OCI-LY7 (cell line): ENCODE measurements at regions not wholly inside any gene's neighbourhood (a gene's known extent, or its start where the extent isn't known, plus 50 kb on each side); places are given as distances from the start of the nearest gene placed in this dataset.

ENCODE experiments used
- BruUV-seq: library from RNA; stranded (reverse); fragments of 400-500 nt; replicated peaks from 2 replicates; lab custom pipeline; 2021; lab: Mats Ljungman, UMichigan
- CTCF ChIA-PET: fragments of 300-600 bp; sonication (Branson Sonifier 250); formaldehyde crosslinking; loops from one replicate; lab custom pipeline; 2022; ENCODE audit warnings: antibody characterized with exemption; ENCODE audit not compliant: unreplicated experiment; lab: Charles Lee
- POLR2A ChIA-PET: fragments of 300-600 bp; sonication (Branson Sonifier 250); formaldehyde crosslinking; loops from one replicate; lab custom pipeline; 2022; ENCODE audit warnings: antibody characterized with exemption; lab: Charles Lee
- DNase-seq: peaks from one replicate; pipeline ENCODE4 v3.0.0-alpha.2; 2015; ENCODE audit warnings: low spot score
- H2AFZ ChIP-seq: fragments of 200-600 bp; sonication (generic), shearing (Covaris generic); 2 replicates; pipeline ENCODE4 v1.6.1; 2014; ENCODE audit warnings: mild to moderate bottlenecking, antibody characterized with exemption, low read length, moderate library complexity
- H3K27ac ChIP-seq: fragments of 200-600 bp; sonication (generic); 2 replicates; pipeline ENCODE4 v1.5.1; 2014; ENCODE audit warnings: mixed run types, low read depth, mild to moderate bottlenecking, moderate library complexity, low read length, inconsistent platforms; ENCODE audit not compliant: poor library complexity, severe bottlenecking
- H3K36me3 ChIP-seq: fragments of 200-600 bp; sonication (generic); 2 replicates; pipeline ENCODE4 v1.6.1; 2014; ENCODE audit warnings: mild to moderate bottlenecking, antibody characterized with exemption, low read length, moderate library complexity, mixed read lengths; ENCODE audit not compliant: insufficient read depth
- H3K4me1 ChIP-seq: fragments of 200-600 bp; sonication (generic); 2 replicates; pipeline ENCODE4 v1.5.1; 2014; ENCODE audit warnings: mild to moderate bottlenecking, low read length; ENCODE audit not compliant: insufficient read depth, poor library complexity, severe bottlenecking
- H3K4me2 ChIP-seq: fragments of 200-600 bp; sonication (generic); 2 replicates; pipeline ENCODE4 v1.6.1; 2014; ENCODE audit warnings: mild to moderate bottlenecking, low read length
- H3K4me3 ChIP-seq: fragments of 200-600 bp; sonication (generic); 2 replicates; pipeline ENCODE4 v1.5.1; 2014; ENCODE audit warnings: mild to moderate bottlenecking, low read depth, low read length; ENCODE audit not compliant: poor library complexity, severe bottlenecking
- H3K79me2 ChIP-seq: fragments of 200-600 bp; sonication (generic); 2 replicates; pipeline ENCODE4 v1.6.1; 2016; ENCODE audit warnings: low read depth, mild to moderate bottlenecking, low read length, moderate library complexity, mixed read lengths; ENCODE audit not compliant: insufficient read depth
- H3K9me2 ChIP-seq: fragments of 200-600 bp; sonication (generic); 2 replicates; pipeline ENCODE4 v1.6.1; 2016; ENCODE audit warnings: mild to moderate bottlenecking, low read length, mixed read lengths; ENCODE audit not compliant: insufficient read depth
- H3K9me3 ChIP-seq: fragments of 200-600 bp; sonication (generic); 2 replicates; pipeline ENCODE4 v1.6.1; 2014; ENCODE audit warnings: mild to moderate bottlenecking, mixed run types, low read length, mixed read lengths
- H4K20me1 ChIP-seq: fragments of 200-600 bp; sonication (generic); 2 replicates; pipeline ENCODE4 v1.6.1; 2014; ENCODE audit warnings: mild to moderate bottlenecking, antibody characterized with exemption, low read length, moderate library complexity, mixed read lengths; ENCODE audit not compliant: insufficient read depth
- EZH2phosphoT487 ChIP-seq: fragments of 200-600 bp; sonication (generic); IDR thresholded peaks from 2 replicates; pipeline ENCODE4 v1.6.1; 2018; ENCODE audit warnings: low read depth, borderline replicate concordance, mild to moderate bottlenecking, mixed run types, antibody characterized with exemption, low read length, moderate library complexity, mixed read lengths
- intact Hi-C: fragments of 100-400 bp; cut with micrococcal nuclease; formaldehyde crosslinking; loops from one replicate; pipeline ENCODE4 v1.10.0; 2022; ENCODE audit not compliant: unreplicated experiment
- TF ChIP-seq, protein P1 (sequence below): fragments of 200-600 bp; sonication (generic); conservative IDR thresholded peaks from 2 replicates; pipeline ENCODE4 v1.5.1; 2014; ENCODE audit warnings: mild to moderate bottlenecking, antibody characterized with exemption, low read length, moderate library complexity, mixed read lengths

DNA sequence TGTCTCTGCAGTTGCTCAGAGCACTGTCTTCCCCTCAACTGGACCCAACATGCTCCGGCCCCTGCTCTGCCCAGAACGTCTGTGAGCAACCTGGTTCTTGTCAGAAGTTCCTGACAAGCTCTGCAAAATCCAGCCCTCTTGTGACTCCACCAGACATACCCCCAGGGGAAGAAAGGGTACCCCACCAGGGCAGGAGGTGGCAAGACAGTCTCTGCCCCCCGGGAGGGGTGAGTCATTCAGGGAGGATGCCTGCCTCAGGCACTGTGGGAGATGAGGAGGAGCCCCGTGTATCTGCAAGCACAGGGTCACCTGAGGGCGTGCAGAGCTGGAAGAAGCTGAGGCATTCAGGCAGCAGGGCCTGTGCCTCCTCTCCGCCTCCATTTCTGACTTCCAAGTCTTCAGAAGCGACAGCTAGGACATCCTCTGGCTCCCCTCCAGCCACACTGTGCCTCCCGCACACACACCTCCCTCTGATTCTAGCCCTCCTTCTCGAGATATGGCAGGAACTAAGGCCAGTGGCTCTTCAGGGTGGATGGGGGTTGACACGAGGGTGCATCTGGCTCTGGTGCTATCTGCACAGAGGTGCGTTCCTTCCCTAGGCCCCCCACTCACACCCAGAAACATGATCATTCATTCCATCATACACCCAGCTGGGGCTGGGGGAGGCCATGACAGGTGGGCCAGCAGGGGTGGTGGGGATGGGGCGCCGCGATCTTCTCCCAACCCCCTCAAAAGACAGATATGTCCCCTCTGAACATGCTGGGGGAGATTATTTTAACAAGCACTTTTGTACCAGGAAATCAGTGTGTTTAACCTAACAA lies 222.2 kb downstream of the CYP26B1 start:
- Histone ChIP-seq H3K9me3 (no peaks in the 10 kb centered on the region), H3K4me3 (no peak overlapping the region), H3K4me2 (no peak overlapping the region), H3K36me3 (no peaks in the 10 kb centered on the region), H4K20me1 (no peaks in the 10 kb centered on the region), H3K27ac (no peak overlapping the region), H3K79me2 (no peaks in the 10 kb centered on the region), H2AFZ (no peak overlapping the region), H3K4me1 (no peaks in the 10 kb centered on the region), H3K9me2 (no peaks in the 10 kb centered on the region)
- intact Hi-C loops: loop anchor here (2.0 to 10.0 kb wide), 2 partner anchors 225 to 649 kb away; no protein-coding TSS in a partner anchor
- TF ChIP-seq, protein P1, sequence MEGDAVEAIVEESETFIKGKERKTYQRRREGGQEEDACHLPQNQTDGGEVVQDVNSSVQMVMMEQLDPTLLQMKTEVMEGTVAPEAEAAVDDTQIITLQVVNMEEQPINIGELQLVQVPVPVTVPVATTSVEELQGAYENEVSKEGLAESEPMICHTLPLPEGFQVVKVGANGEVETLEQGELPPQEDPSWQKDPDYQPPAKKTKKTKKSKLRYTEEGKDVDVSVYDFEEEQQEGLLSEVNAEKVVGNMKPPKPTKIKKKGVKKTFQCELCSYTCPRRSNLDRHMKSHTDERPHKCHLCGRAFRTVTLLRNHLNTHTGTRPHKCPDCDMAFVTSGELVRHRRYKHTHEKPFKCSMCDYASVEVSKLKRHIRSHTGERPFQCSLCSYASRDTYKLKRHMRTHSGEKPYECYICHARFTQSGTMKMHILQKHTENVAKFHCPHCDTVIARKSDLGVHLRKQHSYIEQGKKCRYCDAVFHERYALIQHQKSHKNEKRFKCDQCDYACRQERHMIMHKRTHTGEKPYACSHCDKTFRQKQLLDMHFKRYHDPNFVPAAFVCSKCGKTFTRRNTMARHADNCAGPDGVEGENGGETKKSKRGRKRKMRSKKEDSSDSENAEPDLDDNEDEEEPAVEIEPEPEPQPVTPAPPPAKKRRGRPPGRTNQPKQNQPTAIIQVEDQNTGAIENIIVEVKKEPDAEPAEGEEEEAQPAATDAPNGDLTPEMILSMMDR: no peak
- TF ChIP-seq EZH2phosphoT487: no peak
- ChIA-PET POLR2A (no interaction called here), CTCF (no interaction called here)
- no peak for DNase-seq
- no TSS peak for BruUV-seq

DNA sequence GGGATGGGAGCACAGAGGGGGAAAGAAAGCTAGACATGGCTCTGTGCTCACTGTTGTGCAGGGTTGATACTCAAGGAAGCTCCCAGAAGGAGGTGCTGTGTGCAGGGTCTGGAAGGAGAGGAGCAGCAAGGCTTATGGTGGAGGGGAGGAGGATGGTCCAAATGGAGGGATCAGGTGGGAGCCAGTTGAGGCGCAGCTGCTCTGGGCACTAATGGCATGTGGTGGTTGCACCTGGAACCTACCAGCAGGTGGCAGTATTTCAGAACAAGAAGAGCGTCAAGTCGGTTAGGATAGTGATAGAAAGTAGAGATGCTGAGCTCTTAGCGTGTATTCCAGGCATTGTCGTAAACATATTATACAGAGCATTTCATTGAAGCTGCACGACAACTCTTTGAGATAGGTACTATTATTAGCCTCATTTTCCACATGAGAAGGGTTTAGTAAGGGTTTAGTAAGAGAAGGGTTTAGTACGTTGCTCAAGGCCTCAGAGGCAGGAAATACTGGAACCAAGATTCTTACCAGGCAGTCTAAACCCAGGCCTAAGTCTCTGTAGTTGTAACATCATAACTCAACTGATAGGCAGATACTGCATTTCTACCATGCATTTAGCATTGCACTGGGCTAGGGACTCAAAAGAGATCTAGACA lies 223.7 kb downstream of the CYP26B1 start:
- H3K4me3 ChIP-seq: no peak overlapping the region
- no TSS peak for BruUV-seq
- POLR2A ChIA-PET: no interaction called here

More for the DNA sequence above, 223.7 kb downstream of the CYP26B1 start:
- TF ChIP-seq, protein P1: peak; percentile 90
- TF ChIP-seq EZH2phosphoT487: no peak
- DNase-seq: peak; percentile 69
- Histone ChIP-seq H3K9me3 (no peaks in the 10 kb centered on the region), H3K79me2 (no peaks in the 10 kb centered on the region), H3K27ac (no peak overlapping the region), H2AFZ (no peak overlapping the region), H3K36me3 (no peaks in the 10 kb centered on the region), H3K4me1 (no peaks in the 10 kb centered on the region), H4K20me1 (no peaks in the 10 kb centered on the region), H3K4me2 (no peak overlapping the region), H3K9me2 (no peaks in the 10 kb centered on the region)
- intact Hi-C loops: loop anchor here (2.0 to 10.0 kb wide), 3 partner anchors 213 to 651 kb away; no protein-coding TSS in a partner anchor
- CTCF ChIA-PET: interaction anchor here (1.2 to 1.4 kb wide), 2 partner anchors 12 to 226 kb away, joined by 3 to 5 read pairs; no protein-coding TSS in a partner anchor
